Mesendoderm (in vitro differentiated cells): ENCODE measurements at regions not wholly inside any gene's neighbourhood (a gene's known extent, or its start where the extent isn't known, plus 50 kb on each side); places are given as distances from the start of the nearest gene placed in this dataset.
A peak's percentile ranks its signal among the peaks of the same experiment; 100 is the strongest.
"Not testable (repeated sequence)": the region's sequence is repeated elsewhere in the genome, so short reads cannot be mapped to it uniquely, and the experiment has no call there.

ENCODE experiments used
- DNase-seq: peaks from one replicate; pipeline ENCODE4 v3.0.0; 2013
- H2AK5ac ChIP-seq: 2 replicates; pipeline ENCODE4 v1.6.1; 2013; ENCODE audit warnings: low read length, inconsistent platforms
- H2BK120ac ChIP-seq: 2 replicates; pipeline ENCODE4 v1.6.1; 2013; ENCODE audit warnings: low read depth, mild to moderate bottlenecking, low read length, moderate library complexity, mixed read lengths
- H2BK15ac ChIP-seq: replicated peaks from 2 replicates; pipeline ENCODE4 v1.6.1; 2013; ENCODE audit warnings: low read depth, mild to moderate bottlenecking, moderate library complexity
- H2BK5ac ChIP-seq: 2 replicates; pipeline ENCODE4 v1.6.1; 2013; ENCODE audit warnings: low read length, inconsistent platforms
- H3K18ac ChIP-seq: 2 replicates; pipeline ENCODE4 v1.6.1; 2013; ENCODE audit warnings: mild to moderate bottlenecking, low read length, mixed read lengths
- H3K23ac ChIP-seq: one replicate; pipeline ENCODE4 v1.6.1; 2013; ENCODE audit warnings: low read length
- H3K27ac ChIP-seq: 2 replicates; pipeline ENCODE4 v1.5.1; 2013; ENCODE audit warnings: low read depth, mild to moderate bottlenecking, inconsistent platforms, low read length, moderate library complexity
- H3K27me3 ChIP-seq: 2 replicates; pipeline ENCODE4 v1.6.1; 2013; ENCODE audit warnings: low read length, control low read depth, mild to moderate bottlenecking, inconsistent platforms; ENCODE audit not compliant: insufficient read depth, poor library complexity
- H3K36me3 ChIP-seq: 2 replicates; pipeline ENCODE4 v1.6.1; 2013; ENCODE audit warnings: low read length, inconsistent platforms; ENCODE audit not compliant: control insufficient read depth, insufficient read depth
- H3K4ac ChIP-seq: one replicate; pipeline ENCODE4 v1.6.1; 2013; ENCODE audit warnings: low read depth, mild to moderate bottlenecking, low read length, moderate library complexity
- H3K4me1 ChIP-seq: 2 replicates; pipeline ENCODE4 v1.6.1; 2013; ENCODE audit warnings: low read depth, low read length, inconsistent platforms; ENCODE audit not compliant: control insufficient read depth
- H3K4me2 ChIP-seq: 2 replicates; pipeline ENCODE4 v1.6.1; 2013; ENCODE audit warnings: low read length
- H3K4me3 ChIP-seq: 2 replicates; pipeline ENCODE4 v1.5.1; 2013; ENCODE audit warnings: mild to moderate bottlenecking, low read length
- H3K56ac ChIP-seq: one replicate; pipeline ENCODE4 v1.6.1; 2013; ENCODE audit warnings: low read length
- H3K79me1 ChIP-seq: 2 replicates; pipeline ENCODE4 v1.6.1; 2013; ENCODE audit warnings: low read length, inconsistent platforms
- H3K79me2 ChIP-seq: 2 replicates; pipeline ENCODE4 v1.6.1; 2013; ENCODE audit warnings: mild to moderate bottlenecking, low read length; ENCODE audit not compliant: control insufficient read depth, insufficient read depth
- H3K9ac ChIP-seq: 2 replicates; pipeline ENCODE4 v1.6.1; 2013; ENCODE audit warnings: low read length, inconsistent platforms
- H4K5ac ChIP-seq: one replicate; pipeline ENCODE4 v1.6.1; 2013; ENCODE audit warnings: low read length
- H4K8ac ChIP-seq: one replicate; pipeline ENCODE4 v1.6.1; 2013; ENCODE audit warnings: low read depth, mild to moderate bottlenecking, control low read depth, low read length, moderate library complexity
- WGBS: extraction: QIAGEN DNeasy Blood & Tissue Kit; methylation state at CpG from one replicate; pipeline ENCODE4 v1.1.7; 2013; ENCODE audit warnings: low lambda C conversion rate, missing lambda C conversion rate; ENCODE audit not compliant: insufficient coverage; ENCODE audit errors: extremely low coverage; 5-methylcytosine and 5-hydroxymethylcytosine counted together

- H3K79me2 ChIP-seq, result no peaks in the 10 kb centered on the region
- no peak overlapping the region for H3K23ac ChIP-seq
- no peak overlapping the region for H4K8ac ChIP-seq
- DNase-seq, result peak; percentile 0
- H3K18ac ChIP-seq, result no peak overlapping the region
- H3K4me3 ChIP-seq, result no peak overlapping the region
- H3K36me3 ChIP-seq, result no peaks in the 10 kb centered on the region
- H3K79me1 ChIP-seq, result no peaks in the 10 kb centered on the region
- no peak overlapping the region for H3K27ac ChIP-seq
- no peak overlapping the region for H2BK15ac ChIP-seq
- H3K4ac ChIP-seq, result no peak overlapping the region
- H3K4me2 ChIP-seq, result no peak overlapping the region
- no peaks in the 10 kb centered on the region for H3K4me1 ChIP-seq
- H3K27me3 ChIP-seq, result no peaks in the 10 kb centered on the region
- no peak overlapping the region for H2BK120ac ChIP-seq
- no CpG with 5 or more reads among the region's 6 CpGs for WGBS
- H2BK5ac ChIP-seq, result no peak overlapping the region
- H2AK5ac ChIP-seq, result no peak overlapping the region
- no peak overlapping the region for H4K5ac ChIP-seq
- H3K9ac ChIP-seq, result no peak overlapping the region
- H3K56ac ChIP-seq, result no peak overlapping the region
These were observed 112.7 kb downstream of the PPP4R3C start for GRCh38 chrX:27350476-27350875.

GRCh38 chrX:27336466-27337091 lies 126.6 kb downstream of the PPP4R3C start:
- H3K79me2 ChIP-seq, result no peaks in the 10 kb centered on the region
- H3K27ac ChIP-seq, result no peak overlapping the region
- H2BK15ac ChIP-seq, result no peak overlapping the region
- H3K4me3 ChIP-seq, result no peak overlapping the region
- H2BK120ac ChIP-seq, result no peak overlapping the region
- no peak overlapping the region for H3K4me2 ChIP-seq
- no peak overlapping the region for H3K18ac ChIP-seq
- H3K36me3 ChIP-seq, result no peaks in the 10 kb centered on the region
- H3K4ac ChIP-seq, result no peak overlapping the region
- no peak overlapping the region for H3K23ac ChIP-seq
- H4K5ac ChIP-seq, result no peak overlapping the region
- H3K9ac ChIP-seq, result no peak overlapping the region
- H4K8ac ChIP-seq, result no peak overlapping the region
- WGBS, result no CpG with 5 or more reads among the region's 9 CpGs
- no peak overlapping the region for H2AK5ac ChIP-seq
- no peaks in the 10 kb centered on the region for H3K4me1 ChIP-seq
- H3K56ac ChIP-seq, result no peak overlapping the region
- no peaks in the 10 kb centered on the region for H3K27me3 ChIP-seq
- H2BK5ac ChIP-seq, result no peak overlapping the region
- DNase-seq, result peak; percentile 30
- H3K79me1 ChIP-seq, result no peaks in the 10 kb centered on the region

- H3K18ac ChIP-seq, result no peak overlapping the region
- no peak overlapping the region for H3K23ac ChIP-seq
- no peak overlapping the region for H2BK5ac ChIP-seq
- no peak overlapping the region for H3K4ac ChIP-seq
- no peak overlapping the region for H3K9ac ChIP-seq
- no peaks in the 10 kb centered on the region for H3K27me3 ChIP-seq
- no peak overlapping the region for H3K4me2 ChIP-seq
- WGBS, result no CpG with 5 or more reads among the region's 1 CpG
- no peaks in the 10 kb centered on the region for H3K36me3 ChIP-seq
- no peaks in the 10 kb centered on the region for H3K79me2 ChIP-seq
- no peak overlapping the region for H3K4me3 ChIP-seq
- no peak for DNase-seq
- H3K79me1 ChIP-seq, result no peaks in the 10 kb centered on the region
- H2BK15ac ChIP-seq, result no peak overlapping the region
- H3K27ac ChIP-seq, result no peak overlapping the region
- H3K4me1 ChIP-seq, result no peaks in the 10 kb centered on the region
- H4K5ac ChIP-seq, result no peak overlapping the region
- H3K56ac ChIP-seq, result no peak overlapping the region
- no peak overlapping the region for H2AK5ac ChIP-seq
- H2BK120ac ChIP-seq, result no peak overlapping the region
- no peak overlapping the region for H4K8ac ChIP-seq
These were observed 141.5 kb downstream of the PPP4R3C start for GRCh38 chrX:27321632-27322031.

- Histone ChIP-seq H2BK15ac (no peak overlapping the region), H3K79me1 (no peaks in the 10 kb centered on the region), H4K8ac (no peak overlapping the region), H3K4me3 (no peak overlapping the region), H3K18ac (no peak overlapping the region), H3K23ac (no peak overlapping the region), H3K79me2 (no peaks in the 10 kb centered on the region), H3K4ac (no peak overlapping the region), H4K5ac (no peak overlapping the region), H3K36me3 (no peaks in the 10 kb centered on the region), H3K9ac (no peak overlapping the region), H3K4me1 (no peaks in the 10 kb centered on the region), H3K56ac (no peak overlapping the region), H3K27ac (no peak overlapping the region), H2BK5ac (no peak overlapping the region), H2BK120ac (no peak overlapping the region), H2AK5ac (no peak overlapping the region), H3K27me3 (no peaks in the 10 kb centered on the region), H3K4me2 (no peak overlapping the region)
- no peak for DNase-seq
These were observed 153.7 kb downstream of the PPP4R3C start for GRCh38 chrX:27309406-27309805.

GRCh38 chrX:27307546-27307945 lies 155.6 kb downstream of the PPP4R3C start:
- no peak overlapping the region for H2BK5ac ChIP-seq
- no peak overlapping the region for H2AK5ac ChIP-seq
- H3K23ac ChIP-seq, result no peak overlapping the region
- H3K4me2 ChIP-seq, result no peak overlapping the region
- no peaks in the 10 kb centered on the region for H3K36me3 ChIP-seq
- no peak overlapping the region for H4K8ac ChIP-seq
- H3K18ac ChIP-seq, result no peak overlapping the region
- no peaks in the 10 kb centered on the region for H3K79me1 ChIP-seq
- H3K27ac ChIP-seq, result no peak overlapping the region
- no peak for DNase-seq
- no peaks in the 10 kb centered on the region for H3K79me2 ChIP-seq
- no peak overlapping the region for H4K5ac ChIP-seq
- H3K56ac ChIP-seq, result no peak overlapping the region
- no CpG with 5 or more reads among the region's 1 CpG for WGBS
- H2BK15ac ChIP-seq, result no peak overlapping the region
- H3K9ac ChIP-seq, result no peak overlapping the region
- H3K4me3 ChIP-seq, result no peak overlapping the region
- H3K4me1 ChIP-seq, result no peaks in the 10 kb centered on the region
- H3K27me3 ChIP-seq, result no peaks in the 10 kb centered on the region
- no peak overlapping the region for H3K4ac ChIP-seq
- H2BK120ac ChIP-seq, result no peak overlapping the region

GRCh38 chrX:27292552-27292951 lies 170.6 kb downstream of the PPP4R3C start:
- H2BK15ac ChIP-seq, H2AK5ac ChIP-seq: not testable (repeated sequence)
- no CpG with 5 or more reads among the region's 6 CpGs for WGBS

More at GRCh38 chrX:27292552-27292951, 170.6 kb downstream of the PPP4R3C start:
- not testable (repeated sequence) for H4K8ac ChIP-seq, H3K18ac ChIP-seq, H2BK120ac ChIP-seq, H3K23ac ChIP-seq, H4K5ac ChIP-seq, H3K4ac ChIP-seq, H3K27ac ChIP-seq, DNase-seq, H3K79me1 ChIP-seq, H3K4me1 ChIP-seq, H3K36me3 ChIP-seq, H3K79me2 ChIP-seq, H3K4me3 ChIP-seq, H3K4me2 ChIP-seq, H2BK5ac ChIP-seq, H3K56ac ChIP-seq, H3K9ac ChIP-seq, H3K27me3 ChIP-seq
